Activated CD4-positive, CD25-positive, alpha-beta regulatory T cell treated with anti-CD3 and anti-CD28 coated beads, Interleukin-2, amount 50 U/mL, for 24 hours (primary cell): ENCODE measurements at regions not wholly inside any gene's neighbourhood (a gene's known extent, or its start where the extent isn't known, plus 50 kb on each side); places are given as distances from the start of the nearest gene placed in this dataset.

Source experiments
- ATAC-seq, 2 donors: fragments of 150-1000 bp; cut with Tn5 transposase; one replicate each; pipeline ENCODE4 v1.10.0; 2021; ENCODE audit warnings: mild to moderate bottlenecking in 1 of 2, moderate library complexity in 1 of 2

- no peak for ATAC-seq
Measured at GRCh38 chr6:44500074-44500473, 112.6 kb downstream of the CDC5L start.

GRCh38 chr6:44503471-44503870 is 116.0 kb downstream of the CDC5L start:
- no peak for ATAC-seq

- no peak for ATAC-seq
Measured at GRCh38 chr6:44504301-44504791, 116.8 kb downstream of the CDC5L start.

- ATAC-seq = no peak
Measured at GRCh38 chr6:44505751-44506150, 118.2 kb downstream of the CDC5L start.

- ATAC-seq = no peak
Measured at GRCh38 chr6:44507014-44507413, 119.5 kb downstream of the CDC5L start.

DNA sequence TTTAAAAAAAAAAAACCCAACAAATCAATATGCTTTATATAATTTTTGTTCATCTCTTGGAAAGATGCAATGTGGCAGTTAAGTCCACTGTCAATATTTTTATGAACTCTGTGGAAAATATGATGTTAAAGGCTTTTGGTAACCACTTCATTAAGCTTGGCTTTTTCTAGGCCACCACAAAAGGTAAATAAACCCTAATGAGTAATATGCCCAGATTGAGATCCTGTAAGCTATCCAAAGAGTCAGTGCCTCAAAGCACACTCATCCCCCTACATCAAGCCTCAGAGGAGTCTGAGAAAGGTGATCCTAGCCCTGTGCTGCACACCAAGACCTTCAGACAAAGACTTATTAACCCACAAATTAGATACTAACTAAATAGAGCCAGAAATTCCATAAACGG is 121.1 kb downstream of the CDC5L start:
- ATAC-seq = no peak

- ATAC-seq = no peak
Measured at GRCh38 chr6:44511126-44511525, 123.6 kb downstream of the CDC5L start.

DNA sequence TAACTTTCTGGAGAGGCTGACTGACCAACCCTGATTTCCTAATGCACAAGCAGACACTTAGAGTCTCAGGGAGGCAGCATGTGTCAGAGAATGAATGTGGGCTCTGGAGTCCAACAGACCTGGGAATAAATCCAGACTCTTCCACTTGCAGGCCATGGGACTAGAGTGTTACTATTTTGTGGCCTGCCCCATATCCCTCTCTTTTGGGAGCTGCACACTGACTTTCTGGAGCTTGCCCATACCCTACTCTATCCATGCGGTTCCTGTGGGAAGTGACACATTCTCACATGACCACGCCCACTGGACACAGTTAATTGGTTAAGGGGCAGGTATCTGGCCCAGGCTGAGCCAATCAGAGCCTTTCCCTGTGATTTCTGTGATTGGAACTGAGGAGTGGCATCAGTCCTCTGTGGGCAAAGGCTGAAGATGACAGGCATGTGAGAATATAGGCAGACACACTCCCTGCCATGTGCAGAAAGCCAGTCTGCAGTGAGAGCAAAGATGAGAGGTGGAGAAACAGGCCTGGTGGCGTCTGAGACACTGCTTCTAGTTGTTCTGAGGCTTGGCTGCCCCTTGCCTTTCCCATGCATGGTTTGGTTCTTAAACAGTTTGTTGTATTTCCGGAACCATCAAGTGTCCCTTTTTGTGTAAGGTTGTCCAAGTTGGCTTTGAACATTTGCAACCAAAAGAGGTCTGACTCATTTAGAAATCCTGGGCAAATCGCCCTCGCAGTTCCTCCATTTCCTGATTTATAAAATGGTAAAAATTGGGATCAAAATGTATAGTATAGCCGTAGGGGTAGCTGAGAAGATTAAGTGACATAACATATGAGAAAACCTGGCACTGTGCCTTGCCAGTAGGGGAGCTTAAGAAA is 125.6 kb downstream of the CDC5L start:
- ATAC-seq = no peak

DNA sequence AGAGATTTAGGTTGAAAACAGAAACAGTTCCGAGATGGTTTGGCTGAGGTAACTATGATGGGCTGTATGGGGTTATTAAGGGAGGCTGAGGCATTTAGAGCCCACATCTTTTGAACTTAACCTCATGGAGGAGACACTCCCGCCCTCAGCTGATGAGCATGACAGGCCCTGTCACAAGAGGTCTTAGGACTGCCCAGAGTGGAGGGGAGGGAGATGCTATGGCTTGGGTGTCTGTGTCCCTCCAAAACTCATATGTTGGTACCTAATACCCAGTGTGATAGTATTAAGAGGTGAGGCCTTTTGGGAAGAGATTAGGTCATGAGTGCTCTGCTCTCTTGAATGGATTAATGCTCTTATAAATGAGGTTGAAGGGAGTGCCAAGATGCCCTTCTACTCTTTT is 126.6 kb downstream of the CDC5L start:
- no peak for ATAC-seq

DNA sequence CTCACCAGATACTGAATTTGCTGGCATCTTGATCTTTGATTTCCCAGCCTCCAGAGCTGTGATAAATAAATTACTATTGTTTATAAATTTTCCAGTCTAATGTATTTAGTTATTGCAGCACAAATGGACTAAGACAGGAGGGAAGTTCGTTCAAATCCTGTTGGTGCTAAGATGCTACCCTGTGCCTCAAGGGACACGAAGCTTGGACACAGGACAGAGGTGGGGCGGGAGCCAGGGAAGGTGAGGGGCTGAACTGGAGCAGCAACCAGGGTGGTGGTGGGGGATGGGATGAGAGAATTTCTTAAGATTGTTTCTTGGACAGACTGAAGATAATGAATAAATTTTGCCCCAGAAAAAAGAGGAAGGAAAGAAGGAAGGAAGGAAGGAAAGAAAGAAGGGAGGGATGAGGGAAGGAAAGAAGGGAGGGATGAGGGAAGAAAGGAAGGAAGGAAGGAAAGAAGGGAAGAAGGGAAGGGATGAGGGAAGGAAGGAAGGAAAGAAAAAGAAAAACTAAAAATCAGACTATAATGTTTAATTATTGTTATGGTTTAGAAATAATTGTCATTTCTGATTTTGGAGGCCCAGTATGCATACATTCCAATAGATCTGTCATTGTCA is 127.2 kb downstream of the CDC5L start:
- no peak for ATAC-seq

DNA sequence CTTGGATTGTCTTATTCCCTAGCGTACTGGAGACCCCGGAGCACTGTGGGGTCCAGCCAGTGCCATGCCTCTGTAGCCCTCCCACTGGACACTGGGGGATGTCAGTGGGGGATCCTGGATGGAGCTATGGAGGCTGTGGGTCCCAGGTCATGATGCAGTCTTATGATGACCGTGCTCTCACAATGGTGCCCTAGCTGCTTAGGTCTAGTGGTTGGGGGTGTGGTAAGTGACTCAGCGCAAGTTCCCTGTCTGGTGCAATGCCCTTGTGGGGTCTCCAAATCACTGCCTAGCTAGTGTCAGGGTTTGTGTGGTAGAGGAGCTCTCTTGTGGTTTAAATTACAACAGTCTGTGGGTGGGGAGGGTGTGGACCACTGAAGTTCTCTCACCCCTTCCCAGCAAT is 135.4 kb downstream of the CDC5L start:
- ATAC-seq = no peak

DNA sequence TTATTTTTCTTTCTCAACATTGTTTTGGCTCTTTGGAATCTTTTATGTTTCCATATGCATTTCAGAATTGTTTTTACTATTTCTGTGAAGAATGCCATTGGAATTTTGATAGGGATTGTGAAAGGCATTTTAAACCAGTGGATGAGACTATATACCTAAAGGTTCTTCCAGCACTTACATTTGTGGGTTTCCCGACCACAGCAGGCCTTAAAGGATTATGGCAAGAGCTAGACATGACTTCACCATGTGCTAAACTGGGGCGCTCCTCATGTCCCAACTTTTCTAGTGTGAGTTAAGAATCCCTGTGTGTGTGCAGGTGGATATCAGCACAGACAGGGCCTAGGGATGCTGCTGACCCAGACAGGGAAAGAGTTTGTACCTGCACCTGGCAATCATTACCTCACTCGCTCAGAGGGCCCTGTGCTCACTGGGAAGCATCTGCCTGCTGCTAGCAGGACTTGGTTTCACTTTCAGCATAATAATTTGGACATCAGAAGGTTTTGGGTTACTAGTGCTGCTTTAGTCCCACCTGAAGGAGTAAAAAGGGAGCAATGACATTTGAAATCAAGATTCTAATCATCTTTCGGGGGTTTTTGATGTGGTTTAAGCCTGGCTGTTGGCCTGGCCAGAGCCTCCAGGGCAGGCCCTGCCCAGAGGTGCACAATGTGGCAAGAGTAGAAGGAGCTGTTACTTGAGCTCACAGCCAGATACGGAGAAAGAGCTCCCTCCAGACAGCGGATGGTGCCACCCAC is 137.1 kb downstream of the CDC5L start:
- no peak for ATAC-seq

DNA sequence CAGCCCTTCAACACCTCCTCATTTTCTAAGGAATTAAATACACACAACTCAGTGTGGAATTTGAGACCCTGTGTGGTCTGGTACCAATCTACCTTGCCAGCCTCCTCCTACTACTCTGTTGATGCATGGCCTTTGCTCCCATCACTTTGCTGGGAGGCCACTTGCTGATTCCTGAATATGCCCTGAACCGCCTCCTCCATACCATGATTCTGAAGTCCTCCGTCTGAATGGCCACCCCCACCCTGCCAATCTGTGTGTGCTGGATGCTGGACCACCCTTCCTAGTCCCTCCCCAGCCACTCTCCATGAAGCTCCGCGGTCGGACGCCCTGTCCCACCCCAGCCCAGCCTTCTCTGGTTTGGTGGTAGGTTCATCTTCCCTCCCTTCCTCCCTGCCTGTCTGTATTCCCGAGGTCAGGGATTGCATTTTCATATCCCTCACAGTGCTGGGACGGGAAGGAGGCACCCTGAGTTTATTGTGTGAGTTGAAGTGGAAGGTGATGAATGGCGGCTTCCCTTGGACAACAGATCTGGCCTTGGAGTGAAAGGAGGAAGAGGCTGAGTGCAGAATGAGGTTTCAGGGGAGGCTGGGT is 138.3 kb downstream of the CDC5L start:
- no peak for ATAC-seq

GRCh38 chr6:44527181-44527580 is 139.7 kb downstream of the CDC5L start:
- no peak for ATAC-seq

GRCh38 chr6:44527583-44528369 is 140.3 kb downstream of the CDC5L start:
- no peak for ATAC-seq

DNA sequence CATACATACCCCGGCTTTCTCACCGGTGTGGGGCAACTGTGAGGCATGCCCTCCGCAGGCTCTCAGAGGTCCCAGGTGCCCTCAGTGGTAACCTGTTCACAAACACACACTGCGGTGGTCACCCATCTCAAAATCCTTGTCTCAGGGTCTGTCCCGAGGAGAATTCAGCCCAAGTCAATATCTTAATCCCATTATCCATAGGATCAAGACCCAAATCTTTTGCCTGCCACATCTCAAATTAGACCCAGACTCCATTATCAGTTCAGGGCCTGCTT is 140.8 kb downstream of the CDC5L start:
- ATAC-seq = no peak

DNA sequence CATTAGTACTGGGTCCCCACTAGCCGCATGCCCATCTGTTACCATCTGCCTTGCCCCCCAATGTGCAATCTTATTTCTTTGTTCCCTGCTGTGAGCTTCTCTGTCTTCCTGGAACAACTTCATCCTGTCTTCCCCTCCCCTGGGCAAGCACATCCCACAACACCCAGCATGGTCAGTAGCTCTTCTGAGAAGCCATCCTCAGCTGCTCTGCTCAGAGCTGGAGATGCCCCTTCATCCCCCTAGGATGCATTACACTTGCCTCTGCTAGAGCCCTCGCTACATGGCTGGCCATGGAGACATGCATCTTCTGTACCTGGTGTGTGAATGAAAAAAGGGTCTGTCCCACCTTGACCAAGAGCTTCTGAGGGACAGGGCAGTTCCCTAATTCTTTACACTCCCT is 141.2 kb downstream of the CDC5L start:
- ATAC-seq = no peak

GRCh38 chr6:44529146-44529905 is 141.8 kb downstream of the CDC5L start:
- ATAC-seq = no peak

GRCh38 chr6:44530209-44530909 is 142.9 kb downstream of the CDC5L start:
- ATAC-seq = no peak

- ATAC-seq = no peak
Measured at GRCh38 chr6:44530910-44531234, 143.4 kb downstream of the CDC5L start.

DNA sequence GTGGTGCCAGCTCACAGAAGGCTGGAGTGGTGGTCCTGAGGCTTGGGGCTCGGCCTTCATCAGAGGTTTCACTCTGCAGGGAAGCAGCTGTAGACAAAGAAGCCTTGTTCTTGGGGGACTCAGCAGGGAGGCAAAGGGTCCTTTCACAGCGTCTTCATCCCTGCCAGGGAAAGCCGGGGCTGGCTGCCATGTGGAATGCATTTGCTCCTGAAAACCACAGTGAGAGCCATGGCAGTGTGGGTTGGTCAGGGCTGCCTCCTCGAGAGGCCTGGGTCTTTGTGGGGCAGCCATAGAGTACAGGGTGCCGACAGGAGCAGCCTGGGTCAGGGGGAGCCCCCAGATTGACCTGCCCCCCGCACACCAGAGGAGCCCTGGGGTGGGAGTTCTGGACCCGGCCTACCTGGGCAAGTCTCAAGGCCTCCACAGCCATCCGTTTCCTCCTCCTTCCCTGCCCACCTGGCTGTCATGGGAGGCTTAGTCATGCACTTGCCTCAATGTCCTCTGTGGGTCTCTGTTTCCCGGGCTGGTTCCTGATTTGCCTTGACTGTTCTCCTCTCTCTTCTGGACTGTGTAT is 144.0 kb downstream of the CDC5L start:
- no peak for ATAC-seq
